ENCODE measurements at regions not wholly inside any gene's neighbourhood (a gene's known extent, or its start where the extent isn't known, plus 50 kb on each side); places are given as distances from the start of the nearest gene placed in this dataset.

GRCh38 chr20:5670874-5671273, 60.1 kb upstream of the GPCPD1 start:
- no peak for TF ChIP-seq POLR2A (IDR thresholded peaks at IDR 0.05; ENCODE audit: low read length)
- no peak for TF ChIP-seq GATA1 (IDR thresholded peaks at IDR 0.05; ENCODE audit: low read depth, low read length)

All from erythroblast (primary cell).